ELF-1 (cell line): ENCODE measurements at regions not wholly inside any gene's neighbourhood (a gene's known extent, or its start where the extent isn't known, plus 50 kb on each side); places are given as distances from the start of the nearest gene placed in this dataset.
A peak's percentile ranks its signal among the peaks of the same experiment; 100 is the strongest.
"Not testable (repeated sequence)": the region's sequence is repeated elsewhere in the genome, so short reads cannot be mapped to it uniquely, and the experiment has no call there.

Experiments
- DNase-seq: peaks from one replicate; pipeline ENCODE4 v3.0.0-alpha.2; 2016; ENCODE audit warnings: low read depth, low spot score

DNA sequence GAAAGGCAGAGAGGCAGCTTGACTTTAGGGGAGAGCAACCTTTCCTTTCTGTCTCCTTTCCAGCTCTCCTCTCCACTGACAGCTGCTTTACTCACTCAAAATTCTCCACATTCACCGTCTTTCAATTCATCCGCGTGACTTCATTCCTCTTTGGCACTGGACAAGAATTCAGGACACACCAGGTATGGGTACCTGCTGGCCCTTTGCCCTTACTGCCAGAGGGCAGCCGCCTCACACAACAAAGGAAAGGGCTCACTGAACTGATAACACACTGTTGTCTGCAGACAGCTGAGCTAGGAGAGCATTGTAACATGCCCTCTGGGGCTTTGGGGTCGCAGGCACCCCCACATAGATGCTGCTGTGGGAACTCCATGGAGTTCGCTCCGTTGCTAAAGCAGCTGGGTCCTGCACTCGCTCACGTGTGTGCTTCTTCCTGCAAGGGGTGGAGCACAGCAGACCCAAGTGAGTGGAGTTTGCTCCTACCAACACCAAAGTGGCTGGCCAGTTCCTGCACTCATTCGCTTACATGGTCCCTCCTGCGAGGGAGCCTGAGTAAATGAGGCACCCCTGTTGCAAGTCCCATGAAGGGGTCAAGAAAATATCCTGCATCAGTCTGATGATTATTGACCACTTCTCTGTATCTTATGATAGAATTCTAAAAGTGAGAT lies 79.0 kb upstream of the SGO1 start:
- peak; percentile 26 for DNase-seq

GRCh38 chr3:20258371-20258770 lies 72.4 kb upstream of the SGO1 start:
- no peak for DNase-seq

GRCh38 chr3:20256144-20256543 lies 70.1 kb upstream of the SGO1 start:
- no peak for DNase-seq

GRCh38 chr3:20254268-20255117 lies 68.5 kb upstream of the SGO1 start:
- DNase-seq = no peak

DNA sequence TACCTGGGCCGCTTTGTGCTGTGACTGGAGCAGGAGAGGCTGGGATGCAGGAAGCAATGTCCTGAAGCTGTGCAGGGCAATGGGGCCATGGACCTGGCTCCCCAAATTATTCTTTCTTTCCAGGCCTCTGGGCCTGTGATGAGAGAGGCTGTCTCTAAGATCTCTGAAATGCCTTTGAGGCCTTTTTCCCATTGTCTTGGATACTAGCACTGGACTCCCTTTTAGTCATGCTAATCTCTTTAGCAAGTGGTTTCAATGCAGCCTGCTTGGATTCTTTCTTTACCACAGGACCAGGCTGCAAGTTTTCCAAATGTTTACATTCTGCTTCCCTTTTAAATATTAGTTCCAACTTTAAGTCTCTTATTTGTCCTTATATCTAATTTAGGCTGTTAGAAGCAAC lies 64.8 kb upstream of the SGO1 start:
- DNase-seq = peak; percentile 53

GRCh38 chr3:20250314-20250713 lies 64.3 kb upstream of the SGO1 start:
- no peak for DNase-seq

- no peak for DNase-seq
Observed at GRCh38 chr3:20246662-20247061, 60.7 kb upstream of the SGO1 start.

DNA sequence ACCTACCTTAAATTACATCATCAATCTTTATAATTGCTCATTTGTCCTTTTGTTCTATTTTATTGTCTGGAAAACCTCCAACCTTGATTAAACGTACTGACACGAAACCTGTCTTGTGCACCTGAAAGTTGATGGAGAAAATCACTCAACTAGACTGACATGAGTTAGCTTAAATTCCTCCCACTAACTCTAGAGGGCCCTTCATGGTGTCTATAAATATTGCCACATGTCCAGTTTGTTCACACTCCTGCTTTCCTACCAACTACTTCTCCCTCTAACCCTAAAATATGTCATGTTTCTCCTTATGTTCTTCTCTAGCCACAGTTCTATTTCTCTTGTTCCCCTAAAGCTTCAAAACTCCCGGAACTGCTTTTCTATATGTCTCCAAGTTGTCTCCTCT lies 59.8 kb upstream of the SGO1 start:
- DNase-seq = no peak

- no peak for DNase-seq
Observed at GRCh38 chr3:20240154-20240883, 54.3 kb upstream of the SGO1 start.

DNA sequence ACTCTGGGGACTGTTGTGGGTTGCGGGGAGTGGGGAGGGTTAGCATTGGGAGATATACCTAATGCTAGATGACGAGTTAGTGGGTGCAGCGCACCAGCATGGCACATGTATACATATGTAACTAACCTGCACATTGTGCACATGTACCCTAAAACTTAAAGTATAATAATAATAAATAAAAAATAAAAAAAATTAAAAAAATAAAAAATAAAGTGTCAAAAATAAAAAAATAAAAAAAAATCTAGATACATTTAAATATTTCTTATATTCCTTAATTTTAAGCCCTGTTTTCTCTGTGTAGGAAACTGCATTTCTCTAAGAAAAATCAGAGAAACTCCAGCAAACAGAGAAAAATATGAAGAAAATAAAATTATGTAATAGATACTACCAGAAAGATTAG lies 52.2 kb upstream of the SGO1 start:
- not testable (repeated sequence) for DNase-seq

DNA sequence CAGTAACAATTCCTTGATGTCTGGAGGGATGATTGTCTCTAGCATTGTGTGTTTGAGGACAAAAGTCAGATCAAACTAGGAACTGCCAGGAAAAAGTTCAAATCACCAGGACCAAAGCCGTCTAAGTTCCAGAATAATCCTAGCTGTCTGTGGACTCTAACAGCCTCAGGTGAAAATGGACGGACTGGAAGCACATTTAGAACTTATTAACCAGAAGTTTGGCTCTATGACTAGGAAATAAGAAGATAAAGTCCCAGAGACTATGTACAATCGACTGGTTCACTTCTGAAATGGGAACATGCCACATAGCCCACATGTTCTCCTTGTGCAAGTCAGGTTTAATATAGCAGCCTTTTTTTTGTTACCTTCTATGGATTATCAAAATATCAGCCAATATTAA lies 50.6 kb upstream of the SGO1 start:
- no peak for DNase-seq
